ENCODE measurements at regions not wholly inside any gene's neighbourhood (a gene's known extent, or its start where the extent isn't known, plus 50 kb on each side); places are given as distances from the start of the nearest gene placed in this dataset.

- no peak overlapping the region for H3K27ac Mint-ChIP-seq
- Histone ChIP-seq H3K9me3 (ENCODE audit: control insufficient read depth, low read length) (no peaks in the 10 kb centered on the region), H3K36me3 (ENCODE audit: control insufficient read depth, insufficient read depth, low read length) (no peaks in the 10 kb centered on the region), H3K27me3 (ENCODE audit: control insufficient read depth, insufficient read depth, low read length, poor library complexity, severe bottlenecking) (no peaks in the 10 kb centered on the region), H3K9ac (ENCODE audit: extremely low read depth, low read length, poor library complexity, severe bottlenecking) (no peak overlapping the region), H3K27ac (ENCODE audit: low read depth, low read length) (no peak overlapping the region), H3K4me3 (ENCODE audit: low read length) (no peak overlapping the region), H3K4me1 (ENCODE audit: control insufficient read depth, insufficient read depth, low read length) (no peaks in the 10 kb centered on the region)
- no peaks in the 10 kb centered on the region for H3K9me3 Mint-ChIP-seq
- no peaks in the 10 kb centered on the region for H3K36me3 Mint-ChIP-seq (ENCODE audit: low read depth)
- no peak for DNase-seq
- no peak overlapping the region for H3K4me3 Mint-ChIP-seq
- peaks cover 2% of the 10 kb centered on the region for H3K27me3 Mint-ChIP-seq (ENCODE audit: insufficient read depth)
- TF ChIP-seq CTCF (conservative IDR thresholded peaks at IDR 0.05) = no peak
- peaks cover 6% of the 10 kb centered on the region for H3K4me1 Mint-ChIP-seq
- WGBS, 2 experiments (ENCODE audit: insufficient coverage in 1 of 2, insufficient read length in 1 of 2) = 94 to 95% methylated on average over 3 of the region's 3 CpGs
Observed at GRCh38 chr2:158021226-158021625, 80.5 kb upstream of the UPP2 start.

GRCh38 chr2:158015428-158016076 is 86.1 kb upstream of the UPP2 start:
- H3K27me3 Mint-ChIP-seq (ENCODE audit: insufficient read depth) = peaks cover 2% of the 10 kb centered on the region
- Histone ChIP-seq H3K9ac (ENCODE audit: extremely low read depth, low read length, poor library complexity, severe bottlenecking) (no peak overlapping the region), H3K36me3 (ENCODE audit: control insufficient read depth, insufficient read depth, low read length) (no peaks in the 10 kb centered on the region), H3K27me3 (ENCODE audit: control insufficient read depth, insufficient read depth, low read length, poor library complexity, severe bottlenecking) (no peaks in the 10 kb centered on the region), H3K9me3 (ENCODE audit: control insufficient read depth, low read length) (no peaks in the 10 kb centered on the region), H3K27ac (ENCODE audit: low read depth, low read length) (no peak overlapping the region), H3K4me3 (ENCODE audit: low read length) (no peak overlapping the region), H3K4me1 (ENCODE audit: control insufficient read depth, insufficient read depth, low read length) (peaks cover 5% of the 10 kb centered on the region)
- no peak overlapping the region for H3K4me3 Mint-ChIP-seq
- no peak overlapping the region for H3K27ac Mint-ChIP-seq
- 72 to 87% methylated on average over 3 to 4 of the region's 4 CpGs for WGBS, 2 experiments (ENCODE audit: insufficient coverage in 1 of 2, insufficient read length in 1 of 2)
- no peaks in the 10 kb centered on the region for H3K9me3 Mint-ChIP-seq
- no peak for DNase-seq
- no peaks in the 10 kb centered on the region for H3K36me3 Mint-ChIP-seq (ENCODE audit: low read depth)
- no peak for TF ChIP-seq CTCF (conservative IDR thresholded peaks at IDR 0.05)
- H3K4me1 Mint-ChIP-seq = peaks cover 15% of the 10 kb centered on the region

- H3K36me3 ChIP-seq (ENCODE audit: control insufficient read depth, insufficient read depth, low read length) = no peaks in the 10 kb centered on the region
- Mint-ChIP-seq H3K4me1 (peaks cover 15% of the 10 kb centered on the region), H3K4me3 (no peak overlapping the region), H3K36me3 (ENCODE audit: low read depth) (no peaks in the 10 kb centered on the region), H3K27ac (no peak overlapping the region), H3K27me3 (ENCODE audit: insufficient read depth) (peaks cover 2% of the 10 kb centered on the region), H3K9me3 (no peaks in the 10 kb centered on the region)
- no peak for TF ChIP-seq CTCF (conservative IDR thresholded peaks at IDR 0.05)
- H3K4me3 ChIP-seq (ENCODE audit: low read length) = no peak overlapping the region
- no peak overlapping the region for H3K27ac ChIP-seq (ENCODE audit: low read depth, low read length)
- H3K27me3 ChIP-seq (ENCODE audit: control insufficient read depth, insufficient read depth, low read length, poor library complexity, severe bottlenecking) = no peaks in the 10 kb centered on the region
- H3K9ac ChIP-seq (ENCODE audit: extremely low read depth, low read length, poor library complexity, severe bottlenecking) = no peak overlapping the region
- 89 to 91% methylated on average over 1 of the region's 1 CpG for WGBS, 2 experiments (ENCODE audit: insufficient coverage in 1 of 2, insufficient read length in 1 of 2)
- no peaks in the 10 kb centered on the region for H3K9me3 ChIP-seq (ENCODE audit: control insufficient read depth, low read length)
- no peak for DNase-seq
- peaks cover 5% of the 10 kb centered on the region for H3K4me1 ChIP-seq (ENCODE audit: control insufficient read depth, insufficient read depth, low read length)
Observed at GRCh38 chr2:158013891-158014290, 87.8 kb upstream of the UPP2 start.
